ENCODE measurements at regions not wholly inside any gene's neighbourhood (a gene's known extent, or its start where the extent isn't known, plus 50 kb on each side); places are given as distances from the start of the nearest gene placed in this dataset.

GRCh38 chr12:100083308-100083707, 59.4 kb downstream of the BLTP3B start:
- TF ChIP-seq, protein P1, sequence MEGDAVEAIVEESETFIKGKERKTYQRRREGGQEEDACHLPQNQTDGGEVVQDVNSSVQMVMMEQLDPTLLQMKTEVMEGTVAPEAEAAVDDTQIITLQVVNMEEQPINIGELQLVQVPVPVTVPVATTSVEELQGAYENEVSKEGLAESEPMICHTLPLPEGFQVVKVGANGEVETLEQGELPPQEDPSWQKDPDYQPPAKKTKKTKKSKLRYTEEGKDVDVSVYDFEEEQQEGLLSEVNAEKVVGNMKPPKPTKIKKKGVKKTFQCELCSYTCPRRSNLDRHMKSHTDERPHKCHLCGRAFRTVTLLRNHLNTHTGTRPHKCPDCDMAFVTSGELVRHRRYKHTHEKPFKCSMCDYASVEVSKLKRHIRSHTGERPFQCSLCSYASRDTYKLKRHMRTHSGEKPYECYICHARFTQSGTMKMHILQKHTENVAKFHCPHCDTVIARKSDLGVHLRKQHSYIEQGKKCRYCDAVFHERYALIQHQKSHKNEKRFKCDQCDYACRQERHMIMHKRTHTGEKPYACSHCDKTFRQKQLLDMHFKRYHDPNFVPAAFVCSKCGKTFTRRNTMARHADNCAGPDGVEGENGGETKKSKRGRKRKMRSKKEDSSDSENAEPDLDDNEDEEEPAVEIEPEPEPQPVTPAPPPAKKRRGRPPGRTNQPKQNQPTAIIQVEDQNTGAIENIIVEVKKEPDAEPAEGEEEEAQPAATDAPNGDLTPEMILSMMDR (conservative IDR thresholded peaks at IDR 0.05 in 1 of 2, IDR thresholded peaks at IDR 0.05 in 1 of 2; ENCODE audit: low read depth in 1 of 2, low read length in 2 of 2) = no peak
- TF ChIP-seq EZH2 (IDR thresholded peaks at IDR 0.05; ENCODE audit: low read length, missing control alignments) = no peak

Data from fibroblast of lung (primary cell).